ENCODE measurements at regions not wholly inside any gene's neighbourhood (a gene's known extent, or its start where the extent isn't known, plus 50 kb on each side); places are given as distances from the start of the nearest gene placed in this dataset.

DNA sequence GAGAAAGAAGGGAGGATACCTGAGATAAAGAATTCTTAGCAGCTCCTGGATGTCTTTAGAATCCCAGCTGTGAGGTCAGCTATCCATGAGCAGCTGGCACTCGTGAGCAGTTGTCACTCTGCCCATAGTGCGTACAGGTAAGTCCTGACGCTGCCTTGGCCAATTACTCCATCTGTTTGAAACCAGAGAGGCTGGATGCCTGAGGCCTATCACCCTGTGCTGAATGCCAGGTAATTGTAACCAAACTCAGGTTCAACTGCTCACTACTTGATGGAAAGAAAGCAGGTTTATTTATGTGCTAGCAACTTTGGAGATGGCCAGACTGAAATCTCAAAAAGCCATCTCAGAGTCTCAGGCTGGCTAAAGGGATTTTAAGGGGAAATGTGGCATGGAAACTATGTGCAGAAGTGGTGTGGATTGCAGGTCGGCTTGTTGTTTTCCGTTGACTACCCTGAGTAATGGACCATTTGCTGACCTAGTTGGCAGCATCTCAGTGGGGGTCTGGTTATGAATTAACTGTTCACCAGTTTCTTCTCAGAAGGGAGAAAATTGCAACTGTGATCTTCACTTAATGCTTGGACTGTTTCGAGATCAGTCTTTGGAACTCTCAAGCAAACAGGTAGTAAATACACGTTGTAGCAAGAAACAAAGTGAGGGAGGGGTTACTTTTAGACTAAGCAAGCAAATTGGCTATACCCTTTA lies 1614.0 kb upstream of the PCDH10 start:
- no peak for DNase-seq (ENCODE audit: low spot score)

DNA sequence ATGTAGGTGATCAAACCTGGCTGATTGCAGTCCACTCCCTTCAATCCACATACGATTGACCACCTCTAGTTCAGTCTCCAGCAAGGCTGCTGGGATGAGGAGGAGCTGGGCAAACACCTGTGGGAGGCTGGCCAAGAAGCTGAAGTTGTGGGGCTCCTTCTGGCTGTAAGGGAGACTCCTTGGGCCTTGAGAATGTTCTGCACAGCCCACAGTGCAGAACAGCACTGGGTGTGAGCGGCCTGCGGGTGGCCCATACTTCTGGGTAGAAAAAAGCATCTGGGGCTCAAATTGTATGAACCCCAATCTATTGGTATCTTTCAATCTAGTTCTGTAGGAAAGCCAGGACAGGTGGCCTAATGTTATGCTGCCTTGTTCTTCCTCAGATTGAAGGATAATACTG lies 1608.8 kb upstream of the PCDH10 start:
- TF ChIP-seq SP1 (IDR thresholded peaks at IDR 0.05) (no peak), HNF4A (conservative IDR thresholded peaks at IDR 0.05) (no peak), JUND (IDR thresholded peaks at IDR 0.05) (no peak), HNF4G (IDR thresholded peaks at IDR 0.05) (no peak), TAF1 (conservative IDR thresholded peaks at IDR 0.05) (no peak), RAD21 (IDR thresholded peaks at IDR 0.05) (no peak), NR2F2 (IDR thresholded peaks at IDR 0.05) (no peak), FOXA1 (IDR thresholded peaks at IDR 0.05) (no peak), FOXA2 (IDR thresholded peaks at IDR 0.05) (no peak), YY1 (IDR thresholded peaks at IDR 0.05) (no peak), GABPA (IDR thresholded peaks at IDR 0.05 in 1 of 2, conservative IDR thresholded peaks at IDR 0.05 in 1 of 2) (no peak)
- TF ChIP-seq, protein P1, sequence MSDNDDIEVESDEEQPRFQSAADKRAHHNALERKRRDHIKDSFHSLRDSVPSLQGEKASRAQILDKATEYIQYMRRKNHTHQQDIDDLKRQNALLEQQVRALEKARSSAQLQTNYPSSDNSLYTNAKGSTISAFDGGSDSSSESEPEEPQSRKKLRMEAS (IDR thresholded peaks at IDR 0.05) = no peak
- TF ChIP-seq, protein P2, sequence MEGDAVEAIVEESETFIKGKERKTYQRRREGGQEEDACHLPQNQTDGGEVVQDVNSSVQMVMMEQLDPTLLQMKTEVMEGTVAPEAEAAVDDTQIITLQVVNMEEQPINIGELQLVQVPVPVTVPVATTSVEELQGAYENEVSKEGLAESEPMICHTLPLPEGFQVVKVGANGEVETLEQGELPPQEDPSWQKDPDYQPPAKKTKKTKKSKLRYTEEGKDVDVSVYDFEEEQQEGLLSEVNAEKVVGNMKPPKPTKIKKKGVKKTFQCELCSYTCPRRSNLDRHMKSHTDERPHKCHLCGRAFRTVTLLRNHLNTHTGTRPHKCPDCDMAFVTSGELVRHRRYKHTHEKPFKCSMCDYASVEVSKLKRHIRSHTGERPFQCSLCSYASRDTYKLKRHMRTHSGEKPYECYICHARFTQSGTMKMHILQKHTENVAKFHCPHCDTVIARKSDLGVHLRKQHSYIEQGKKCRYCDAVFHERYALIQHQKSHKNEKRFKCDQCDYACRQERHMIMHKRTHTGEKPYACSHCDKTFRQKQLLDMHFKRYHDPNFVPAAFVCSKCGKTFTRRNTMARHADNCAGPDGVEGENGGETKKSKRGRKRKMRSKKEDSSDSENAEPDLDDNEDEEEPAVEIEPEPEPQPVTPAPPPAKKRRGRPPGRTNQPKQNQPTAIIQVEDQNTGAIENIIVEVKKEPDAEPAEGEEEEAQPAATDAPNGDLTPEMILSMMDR (IDR thresholded peaks at IDR 0.05; ENCODE audit: low read depth, low read length, missing input control) = no peak
- TF ChIP-seq, protein P3, sequence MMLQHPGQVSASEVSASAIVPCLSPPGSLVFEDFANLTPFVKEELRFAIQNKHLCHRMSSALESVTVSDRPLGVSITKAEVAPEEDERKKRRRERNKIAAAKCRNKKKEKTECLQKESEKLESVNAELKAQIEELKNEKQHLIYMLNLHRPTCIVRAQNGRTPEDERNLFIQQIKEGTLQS (IDR thresholded peaks at IDR 0.05) = no peak
- TF ChIP-seq, protein P4, sequence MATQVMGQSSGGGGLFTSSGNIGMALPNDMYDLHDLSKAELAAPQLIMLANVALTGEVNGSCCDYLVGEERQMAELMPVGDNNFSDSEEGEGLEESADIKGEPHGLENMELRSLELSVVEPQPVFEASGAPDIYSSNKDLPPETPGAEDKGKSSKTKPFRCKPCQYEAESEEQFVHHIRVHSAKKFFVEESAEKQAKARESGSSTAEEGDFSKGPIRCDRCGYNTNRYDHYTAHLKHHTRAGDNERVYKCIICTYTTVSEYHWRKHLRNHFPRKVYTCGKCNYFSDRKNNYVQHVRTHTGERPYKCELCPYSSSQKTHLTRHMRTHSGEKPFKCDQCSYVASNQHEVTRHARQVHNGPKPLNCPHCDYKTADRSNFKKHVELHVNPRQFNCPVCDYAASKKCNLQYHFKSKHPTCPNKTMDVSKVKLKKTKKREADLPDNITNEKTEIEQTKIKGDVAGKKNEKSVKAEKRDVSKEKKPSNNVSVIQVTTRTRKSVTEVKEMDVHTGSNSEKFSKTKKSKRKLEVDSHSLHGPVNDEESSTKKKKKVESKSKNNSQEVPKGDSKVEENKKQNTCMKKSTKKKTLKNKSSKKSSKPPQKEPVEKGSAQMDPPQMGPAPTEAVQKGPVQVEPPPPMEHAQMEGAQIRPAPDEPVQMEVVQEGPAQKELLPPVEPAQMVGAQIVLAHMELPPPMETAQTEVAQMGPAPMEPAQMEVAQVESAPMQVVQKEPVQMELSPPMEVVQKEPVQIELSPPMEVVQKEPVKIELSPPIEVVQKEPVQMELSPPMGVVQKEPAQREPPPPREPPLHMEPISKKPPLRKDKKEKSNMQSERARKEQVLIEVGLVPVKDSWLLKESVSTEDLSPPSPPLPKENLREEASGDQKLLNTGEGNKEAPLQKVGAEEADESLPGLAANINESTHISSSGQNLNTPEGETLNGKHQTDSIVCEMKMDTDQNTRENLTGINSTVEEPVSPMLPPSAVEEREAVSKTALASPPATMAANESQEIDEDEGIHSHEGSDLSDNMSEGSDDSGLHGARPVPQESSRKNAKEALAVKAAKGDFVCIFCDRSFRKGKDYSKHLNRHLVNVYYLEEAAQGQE (IDR thresholded peaks at IDR 0.05) = no peak
- TF ChIP-seq, protein P5, sequence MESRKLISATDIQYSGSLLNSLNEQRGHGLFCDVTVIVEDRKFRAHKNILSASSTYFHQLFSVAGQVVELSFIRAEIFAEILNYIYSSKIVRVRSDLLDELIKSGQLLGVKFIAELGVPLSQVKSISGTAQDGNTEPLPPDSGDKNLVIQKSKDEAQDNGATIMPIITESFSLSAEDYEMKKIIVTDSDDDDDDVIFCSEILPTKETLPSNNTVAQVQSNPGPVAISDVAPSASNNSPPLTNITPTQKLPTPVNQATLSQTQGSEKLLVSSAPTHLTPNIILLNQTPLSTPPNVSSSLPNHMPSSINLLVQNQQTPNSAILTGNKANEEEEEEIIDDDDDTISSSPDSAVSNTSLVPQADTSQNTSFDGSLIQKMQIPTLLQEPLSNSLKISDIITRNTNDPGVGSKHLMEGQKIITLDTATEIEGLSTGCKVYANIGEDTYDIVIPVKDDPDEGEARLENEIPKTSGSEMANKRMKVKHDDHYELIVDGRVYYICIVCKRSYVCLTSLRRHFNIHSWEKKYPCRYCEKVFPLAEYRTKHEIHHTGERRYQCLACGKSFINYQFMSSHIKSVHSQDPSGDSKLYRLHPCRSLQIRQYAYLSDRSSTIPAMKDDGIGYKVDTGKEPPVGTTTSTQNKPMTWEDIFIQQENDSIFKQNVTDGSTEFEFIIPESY (IDR thresholded peaks at IDR 0.05) = no peak
- Histone ChIP-seq H3K27ac (ENCODE audit: low read depth in 1 of 2, low read length in 2 of 2) (no peak overlapping the region), H3K9ac (ENCODE audit: low read depth in 1 of 2, low read length in 2 of 2) (no peak overlapping the region), H3K36me3 (ENCODE audit: control insufficient read depth in 4 of 4, insufficient read depth in 3 of 4, low read depth in 1 of 4, low read length in 3 of 4) (no peaks in the 10 kb centered on the region), H3K27me3 (ENCODE audit: control insufficient read depth in 4 of 4, insufficient read depth in 4 of 4, low read length in 3 of 4) (no peaks in the 10 kb centered on the region), H3K4me1 (ENCODE audit: control insufficient read depth in 4 of 4, insufficient read depth in 4 of 4, low read length in 3 of 4) (no peaks in the 10 kb centered on the region), H3K4me3 (ENCODE audit: low read depth in 1 of 3, low read length in 3 of 3) (no peak overlapping the region), H3K9me3 (ENCODE audit: control insufficient read depth in 4 of 4, low read length in 3 of 4) (no peaks in the 10 kb centered on the region)
- WGBS = 79% methylated on average over 3 of the region's 3 CpGs
- no peak for DNase-seq (ENCODE audit: low spot score)

More for the DNA sequence above, 1614.0 kb upstream of the PCDH10 start:
- TF ChIP-seq TAF1 (conservative IDR thresholded peaks at IDR 0.05) = no peak
- TF ChIP-seq, protein P4 (IDR thresholded peaks at IDR 0.05) = no peak
- Histone ChIP-seq H3K4me1 (ENCODE audit: control insufficient read depth in 4 of 4, insufficient read depth in 4 of 4, low read length in 3 of 4) (no peaks in the 10 kb centered on the region), H3K36me3 (ENCODE audit: control insufficient read depth in 4 of 4, insufficient read depth in 3 of 4, low read depth in 1 of 4, low read length in 3 of 4) (no peaks in the 10 kb centered on the region), H3K27me3 (ENCODE audit: control insufficient read depth in 4 of 4, insufficient read depth in 4 of 4, low read length in 3 of 4) (no peaks in the 10 kb centered on the region), H3K27ac (ENCODE audit: low read depth in 1 of 2, low read length in 2 of 2) (no peak overlapping the region), H3K9me3 (ENCODE audit: control insufficient read depth in 4 of 4, low read length in 3 of 4) (no peaks in the 10 kb centered on the region), H3K9ac (ENCODE audit: low read depth in 1 of 2, low read length in 2 of 2) (no peak overlapping the region), H3K4me3 (ENCODE audit: low read depth in 1 of 3, low read length in 3 of 3) (no peak overlapping the region)
- 83% methylated on average over 7 of the region's 7 CpGs for WGBS
